Bronchial epithelial cell (primary cell): ENCODE measurements at regions not wholly inside any gene's neighbourhood (a gene's known extent, or its start where the extent isn't known, plus 50 kb on each side); places are given as distances from the start of the nearest gene placed in this dataset.
A peak's percentile ranks its signal among the peaks of the same experiment; 100 is the strongest.

Source experiments
- DNase-seq: peaks from one replicate; pipeline ENCODE4 v3.0.0-alpha.2; 2010; ENCODE audit warnings: low read depth
- FAIRE-seq: peaks from 2 replicates; lab custom pipeline; 2011; peaks lifted over from hg19 to GRCh38; lab: Jason Lieb, UNC
- H3K27me3 ChIP-seq: 2 replicates; pipeline ENCODE4 v1.5.1; 2011; ENCODE audit warnings: low read length; ENCODE audit not compliant: control insufficient read depth, insufficient read depth
- H3K36me3 ChIP-seq: 2 replicates; pipeline ENCODE4 v1.5.1; 2011; ENCODE audit warnings: low read length; ENCODE audit not compliant: control insufficient read depth, insufficient read depth
- H3K4me3 ChIP-seq: 2 replicates; pipeline ENCODE4 v1.5.1; 2011; ENCODE audit warnings: mild to moderate bottlenecking, low read depth, low read length, control low read depth
- TF ChIP-seq, protein P1 (sequence below): IDR thresholded peaks from 2 replicates; pipeline ENCODE4 v1.5.1; 2011; ENCODE audit warnings: mild to moderate bottlenecking, moderate library complexity, low read length, control low read depth, inconsistent platforms; ENCODE audit not compliant: insufficient read depth, severe bottlenecking

DNA sequence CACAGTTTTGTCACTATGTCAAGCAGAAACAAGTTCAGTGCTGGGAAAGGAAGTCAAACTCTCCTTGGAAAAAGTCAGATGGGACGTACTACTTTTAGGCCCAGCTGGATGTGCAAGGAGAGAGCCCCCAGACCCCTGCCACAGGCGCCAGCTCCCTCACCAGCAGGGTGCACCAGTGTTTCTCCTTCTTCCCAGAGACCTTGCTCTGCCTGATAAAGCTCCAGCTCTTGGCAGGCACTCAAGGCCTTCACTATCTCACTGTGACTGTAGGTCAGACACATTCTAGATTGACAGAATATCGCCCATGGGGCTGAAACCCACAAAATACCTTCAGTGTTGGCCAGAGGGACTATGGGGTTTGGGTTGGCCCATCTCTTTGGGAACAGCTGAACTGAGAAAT lies 54.8 kb upstream of the CHRNB4 start:
- TF ChIP-seq, protein P1, sequence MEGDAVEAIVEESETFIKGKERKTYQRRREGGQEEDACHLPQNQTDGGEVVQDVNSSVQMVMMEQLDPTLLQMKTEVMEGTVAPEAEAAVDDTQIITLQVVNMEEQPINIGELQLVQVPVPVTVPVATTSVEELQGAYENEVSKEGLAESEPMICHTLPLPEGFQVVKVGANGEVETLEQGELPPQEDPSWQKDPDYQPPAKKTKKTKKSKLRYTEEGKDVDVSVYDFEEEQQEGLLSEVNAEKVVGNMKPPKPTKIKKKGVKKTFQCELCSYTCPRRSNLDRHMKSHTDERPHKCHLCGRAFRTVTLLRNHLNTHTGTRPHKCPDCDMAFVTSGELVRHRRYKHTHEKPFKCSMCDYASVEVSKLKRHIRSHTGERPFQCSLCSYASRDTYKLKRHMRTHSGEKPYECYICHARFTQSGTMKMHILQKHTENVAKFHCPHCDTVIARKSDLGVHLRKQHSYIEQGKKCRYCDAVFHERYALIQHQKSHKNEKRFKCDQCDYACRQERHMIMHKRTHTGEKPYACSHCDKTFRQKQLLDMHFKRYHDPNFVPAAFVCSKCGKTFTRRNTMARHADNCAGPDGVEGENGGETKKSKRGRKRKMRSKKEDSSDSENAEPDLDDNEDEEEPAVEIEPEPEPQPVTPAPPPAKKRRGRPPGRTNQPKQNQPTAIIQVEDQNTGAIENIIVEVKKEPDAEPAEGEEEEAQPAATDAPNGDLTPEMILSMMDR, result no peak
- DNase-seq (no peak), FAIRE-seq (no peak)
- no peaks in the 10 kb centered on the region for H3K27me3 ChIP-seq
- no peaks in the 10 kb centered on the region for H3K36me3 ChIP-seq
- no peak overlapping the region for H3K4me3 ChIP-seq

DNA sequence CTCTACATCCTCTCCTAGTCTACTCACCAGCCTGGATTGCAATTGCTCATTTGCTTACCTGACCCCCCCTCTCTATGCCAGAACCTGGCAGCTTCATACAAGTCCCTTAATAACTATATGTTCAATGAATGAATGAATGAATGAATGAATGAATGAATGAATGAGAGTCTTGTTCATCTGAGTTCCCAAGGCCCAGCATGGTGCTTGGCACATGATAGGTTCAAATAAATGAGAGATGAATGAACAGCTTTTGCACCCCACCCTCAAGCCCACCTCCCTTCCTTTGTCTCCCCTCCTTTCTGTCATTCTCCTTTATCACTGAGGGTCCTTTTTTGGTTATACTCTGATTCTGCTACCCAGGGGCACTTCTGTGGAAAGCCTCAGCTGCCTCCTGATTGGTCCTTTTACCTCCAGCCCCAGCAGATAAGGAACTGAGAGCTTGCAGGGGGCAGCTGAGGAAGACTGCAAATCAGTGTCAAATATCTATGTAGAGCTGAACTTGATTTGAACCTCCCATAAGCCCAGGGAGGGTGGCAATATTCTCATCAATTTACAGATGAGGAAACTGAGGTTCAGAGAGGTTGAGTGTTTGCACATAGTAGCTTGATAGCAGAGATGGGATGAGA lies 54.1 kb upstream of the CHRNB4 start:
- TF ChIP-seq, protein P1, result no peak
- FAIRE-seq, result peak; percentile 92
- H3K4me3 ChIP-seq, result no peak overlapping the region
- no peak for DNase-seq
- no peaks in the 10 kb centered on the region for H3K27me3 ChIP-seq
- no peaks in the 10 kb centered on the region for H3K36me3 ChIP-seq

DNA sequence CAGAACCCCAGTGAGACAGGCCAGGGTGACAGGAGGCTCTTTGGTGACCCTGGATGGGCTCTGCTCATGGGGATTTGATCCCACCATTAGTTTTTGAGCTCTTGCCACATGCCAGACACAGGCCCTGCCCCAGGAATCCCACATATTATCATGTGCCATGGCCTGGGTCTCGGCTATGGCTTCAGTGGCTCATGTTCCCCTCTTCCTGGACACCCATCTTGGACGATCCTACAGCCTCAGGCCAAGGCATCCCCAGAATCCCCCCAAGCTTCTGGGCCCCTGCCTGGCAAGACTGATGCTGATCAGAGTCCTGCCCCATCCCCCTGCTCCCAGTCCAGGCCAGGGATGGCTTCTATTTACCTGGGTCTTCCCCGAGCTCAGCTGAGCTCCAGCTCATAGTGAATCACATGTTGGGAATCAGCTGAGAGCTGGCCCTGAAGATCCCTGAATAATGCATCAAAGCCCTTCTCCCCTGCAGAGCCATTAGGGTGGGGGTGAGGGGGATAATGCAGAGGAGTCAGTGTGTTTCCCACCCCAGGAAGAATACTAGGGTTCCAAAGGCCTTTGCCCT lies 50.9 kb upstream of the CHRNB4 start:
- DNase-seq, result peak; percentile 58

DNA sequence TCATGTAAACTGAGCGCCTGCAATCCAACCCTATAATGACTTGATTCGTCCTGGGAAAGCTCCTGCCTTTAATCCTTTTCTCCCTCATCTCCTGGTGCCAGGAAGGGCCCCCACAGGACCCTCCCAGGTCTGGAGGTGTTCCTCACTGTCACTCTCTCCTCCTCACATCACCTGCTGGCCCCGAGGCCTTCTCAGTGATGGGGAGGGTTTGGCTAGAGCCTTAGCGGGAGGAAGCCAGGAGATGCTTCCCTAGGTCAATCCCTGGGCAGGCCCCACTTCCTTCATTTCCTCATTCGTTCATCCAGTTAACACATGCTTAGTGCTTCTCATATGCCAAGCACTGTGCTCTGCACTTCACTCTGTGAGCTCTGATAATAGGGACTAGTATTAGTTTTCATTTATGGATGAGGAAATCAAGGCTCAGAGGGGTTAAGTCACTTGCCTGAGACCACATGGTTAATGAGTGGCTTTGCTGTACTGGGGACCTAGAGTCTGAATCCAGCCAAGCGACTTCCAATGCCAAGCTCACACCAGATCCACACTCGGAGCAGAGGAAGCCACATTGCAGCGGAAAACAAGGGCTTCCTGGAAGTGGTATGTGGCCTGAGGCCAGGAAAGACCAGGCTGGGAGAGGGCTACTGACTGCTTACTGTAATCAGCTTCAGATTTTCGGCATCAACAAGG lies 50.3 kb upstream of the CHRNB4 start:
- no peak overlapping the region for H3K4me3 ChIP-seq
- DNase-seq (no peak), FAIRE-seq (no peak)
- H3K27me3 ChIP-seq, result no peaks in the 10 kb centered on the region
- no peaks in the 10 kb centered on the region for H3K36me3 ChIP-seq
- TF ChIP-seq, protein P1, result no peak

More for the DNA sequence above, 50.9 kb upstream of the CHRNB4 start:
- TF ChIP-seq, protein P1, result no peak
- no peak overlapping the region for H3K4me3 ChIP-seq
- peak; percentile 90 for FAIRE-seq
- no peaks in the 10 kb centered on the region for H3K36me3 ChIP-seq
- no peaks in the 10 kb centered on the region for H3K27me3 ChIP-seq
